Epidermal melanocyte (primary cell): ENCODE measurements at regions not wholly inside any gene's neighbourhood (a gene's known extent, or its start where the extent isn't known, plus 50 kb on each side); places are given as distances from the start of the nearest gene placed in this dataset.
"Not testable (repeated sequence)": the region's sequence is repeated elsewhere in the genome, so short reads cannot be mapped to it uniquely, and the experiment has no call there.

Experiments used
- DNase-seq: peaks from one replicate; pipeline ENCODE4 v3.0.0; 2011; ENCODE audit warnings: low spot score; ENCODE audit not compliant: insufficient read length

GRCh38 chr2:57490741-57491140 lies 555.9 kb upstream of the VRK2 start:
- DNase-seq = no peak

GRCh38 chr2:57491213-57491612 lies 555.4 kb upstream of the VRK2 start:
- DNase-seq = no peak

- not testable (repeated sequence) for DNase-seq
Observed at GRCh38 chr2:57493966-57494365, 552.6 kb upstream of the VRK2 start.

GRCh38 chr2:57497489-57498096 lies 549.0 kb upstream of the VRK2 start:
- DNase-seq = peak; percentile 23

GRCh38 chr2:57504787-57505186 lies 541.8 kb upstream of the VRK2 start:
- no peak for DNase-seq

GRCh38 chr2:57509189-57509588 lies 537.4 kb upstream of the VRK2 start:
- DNase-seq = no peak

GRCh38 chr2:57510704-57511103 lies 535.9 kb upstream of the VRK2 start:
- DNase-seq = no peak

- DNase-seq = no peak
Observed at GRCh38 chr2:57515366-57515765, 531.2 kb upstream of the VRK2 start.

GRCh38 chr2:57516698-57517340 lies 529.8 kb upstream of the VRK2 start:
- DNase-seq = peak; percentile 24

GRCh38 chr2:57523304-57523703 lies 523.3 kb upstream of the VRK2 start:
- DNase-seq = no peak

- DNase-seq = no peak
Observed at GRCh38 chr2:57527685-57528084, 518.9 kb upstream of the VRK2 start.

GRCh38 chr2:57528499-57528898 lies 518.1 kb upstream of the VRK2 start:
- DNase-seq = no peak

GRCh38 chr2:57534358-57534757 lies 512.2 kb upstream of the VRK2 start:
- DNase-seq = no peak

GRCh38 chr2:57536535-57537231 lies 509.9 kb upstream of the VRK2 start:
- DNase-seq = no peak

GRCh38 chr2:57539761-57540160 lies 506.8 kb upstream of the VRK2 start:
- no peak for DNase-seq

- DNase-seq = no peak
Observed at GRCh38 chr2:57542081-57542480, 504.5 kb upstream of the VRK2 start.

- no peak for DNase-seq
Observed at GRCh38 chr2:57543211-57543610, 503.4 kb upstream of the VRK2 start.

- DNase-seq = no peak
Observed at GRCh38 chr2:57544624-57545023, 502.0 kb upstream of the VRK2 start.

- no peak for DNase-seq
Observed at GRCh38 chr2:57546478-57546877, 500.1 kb upstream of the VRK2 start.

GRCh38 chr2:57549642-57550102 lies 496.9 kb upstream of the VRK2 start:
- DNase-seq = no peak

GRCh38 chr2:57550912-57551311 lies 495.7 kb upstream of the VRK2 start:
- DNase-seq = no peak

GRCh38 chr2:57552885-57553284 lies 493.7 kb upstream of the VRK2 start:
- DNase-seq = no peak

- DNase-seq = no peak
Observed at GRCh38 chr2:57554348-57554747, 492.3 kb upstream of the VRK2 start.
